PC-3 (cell line): ENCODE measurements at regions not wholly inside any gene's neighbourhood (a gene's known extent, or its start where the extent isn't known, plus 50 kb on each side); places are given as distances from the start of the nearest gene placed in this dataset.

ENCODE experiments used
- ATAC-seq: fragments of 200-7000 bp; cut with Tn5 transposase; 2 replicates; pipeline ENCODE4 v1.9.1; 2020; ENCODE audit warnings: mild to moderate bottlenecking, moderate library complexity
- BruUV-seq: library from RNA; stranded (reverse); fragments of 400-500 nt; replicated peaks from 2 replicates; lab custom pipeline; 2021; lab: Mats Ljungman, UMichigan
- CTCF ChIA-PET: fragments of 300-600 bp; sonication (Branson Sonifier 250); formaldehyde crosslinking; loops from one replicate; lab custom pipeline; 2022; ENCODE audit warnings: antibody characterized with exemption; lab: Charles Lee
- POLR2A ChIA-PET: fragments of 300-600 bp; sonication (Branson Sonifier 250); formaldehyde crosslinking; loops from one replicate; lab custom pipeline; 2022; ENCODE audit warnings: antibody characterized with exemption; ENCODE audit not compliant: unreplicated experiment; lab: Charles Lee
- DNase-seq: peaks from one replicate; pipeline ENCODE4 v3.0.0-alpha.2; 2015
- H2AFZ ChIP-seq: fragments of 300-600 bp; sonication (generic); 2 replicates; pipeline ENCODE4 v1.6.0; 2016; ENCODE audit warnings: antibody characterized with exemption, low read length
- H3F3A ChIP-seq: fragments of 300-600 bp; sonication (generic); one replicate; pipeline ENCODE4 v1.6.0; 2017; ENCODE audit warnings: antibody characterized with exemption, low read length, control low read depth, mild to moderate bottlenecking; ENCODE audit not compliant: unreplicated experiment
- H3K27ac ChIP-seq: fragments of 300-600 bp; sonication (generic); 2 replicates; pipeline ENCODE4 v1.5.1; 2016; ENCODE audit warnings: mild to moderate bottlenecking, low read length
- H3K27me3 ChIP-seq: fragments of 300-600 bp; sonication (generic); 2 replicates; pipeline ENCODE4 v1.6.1; 2016; ENCODE audit warnings: low read length, mixed read lengths
- H3K36me3 ChIP-seq: fragments of 300-600 bp; sonication (generic); 2 replicates; pipeline ENCODE4 v1.6.1; 2016; ENCODE audit warnings: low read depth, mixed run types, low read length, mixed read lengths
- H3K4me1 ChIP-seq: fragments of 300-600 bp; sonication (generic); 2 replicates; pipeline ENCODE4 v1.5.1; 2016; ENCODE audit warnings: low read length; ENCODE audit not compliant: insufficient read depth
- H3K4me2 ChIP-seq: fragments of 300-600 bp; sonication (generic); 2 replicates; pipeline ENCODE4 v1.6.0; 2016; ENCODE audit warnings: low read length
- H3K4me3 ChIP-seq: fragments of 300-600 bp; sonication (generic); 2 replicates; pipeline ENCODE4 v1.5.1; 2016; ENCODE audit warnings: mild to moderate bottlenecking, low read length, mixed read lengths
- H3K79me2 ChIP-seq: fragments of 300-600 bp; sonication (generic); 2 replicates; pipeline ENCODE4 v1.6.1; 2017; ENCODE audit warnings: low read length, mixed read lengths
- H3K9ac ChIP-seq: fragments of 300-600 bp; sonication (generic); 2 replicates; pipeline ENCODE4 v1.6.0; 2016; ENCODE audit warnings: mild to moderate bottlenecking, low read length
- H3K9me2 ChIP-seq: fragments of 300-600 bp; sonication (generic); replicated peaks from 2 replicates; pipeline ENCODE4 v1.6.1; 2016; ENCODE audit warnings: mixed run types, low read length, mixed read lengths
- H3K9me3 ChIP-seq: fragments of 300-600 bp; sonication (generic); 2 replicates; pipeline ENCODE4 v1.6.1; 2016; ENCODE audit warnings: low read length, mixed read lengths
- H4K20me1 ChIP-seq: fragments of 300-600 bp; sonication (generic); 2 replicates; pipeline ENCODE4 v1.6.1; 2016; ENCODE audit warnings: low read length, mixed read lengths
- EZH2 ChIP-seq: fragments of 300-600 bp; sonication (generic); IDR thresholded peaks from one replicate; pipeline ENCODE4 v1.6.1; 2017; ENCODE audit warnings: antibody characterized with exemption, mild to moderate bottlenecking, low read length; ENCODE audit not compliant: unreplicated experiment
- EZH2phosphoT487 ChIP-seq: fragments of 300-600 bp; sonication (generic); IDR thresholded peaks from 2 replicates; pipeline ENCODE4 v1.6.1; 2018; ENCODE audit warnings: mild to moderate bottlenecking, antibody characterized with exemption, low read length, borderline replicate concordance
- intact Hi-C: fragments of 100-400 bp; cut with micrococcal nuclease; formaldehyde crosslinking; loops from 2 replicates; pipeline ENCODE4 v1.9.0; 2023
- TF ChIP-seq, protein P1 (sequence below): fragments of 300-600 bp; sonication (generic); conservative IDR thresholded peaks from 2 replicates; pipeline ENCODE4 v1.5.1; 2017; ENCODE audit warnings: antibody characterized with exemption, low read depth, mild to moderate bottlenecking, low read length

DNA sequence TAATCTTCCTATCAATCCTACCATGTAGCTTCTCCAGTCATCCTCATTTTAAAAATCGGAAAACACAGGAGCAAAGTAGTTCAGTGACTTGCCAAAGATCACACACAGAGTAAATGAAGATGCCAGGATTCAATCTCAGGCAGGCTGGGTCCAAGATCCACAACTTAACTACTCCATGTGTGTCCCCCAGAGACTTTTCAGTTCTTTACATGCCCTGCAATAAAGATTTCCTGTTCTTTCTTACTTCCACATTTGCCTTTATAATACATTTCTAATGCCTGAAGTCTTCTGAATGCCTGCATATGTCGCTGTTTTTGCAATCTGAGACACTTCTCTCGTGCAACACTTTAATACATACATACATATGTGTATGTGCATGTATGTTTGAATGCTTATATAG, 121.7 kb upstream of the MARCKS start:
- no peak overlapping the region for H3K9ac ChIP-seq
- H3K79me2 ChIP-seq = no peaks in the 10 kb centered on the region
- no peaks in the 10 kb centered on the region for H4K20me1 ChIP-seq
- no peak overlapping the region for H3K4me2 ChIP-seq
- no peaks in the 10 kb centered on the region for H3K9me3 ChIP-seq
- ChIA-PET CTCF (no interaction called here), POLR2A (no interaction called here)
- no peak for ATAC-seq
- H3K4me3 ChIP-seq = no peak overlapping the region
- no peaks in the 10 kb centered on the region for H3K27me3 ChIP-seq
- TF ChIP-seq EZH2 (no peak), EZH2phosphoT487 (no peak)
- TF ChIP-seq, protein P1, sequence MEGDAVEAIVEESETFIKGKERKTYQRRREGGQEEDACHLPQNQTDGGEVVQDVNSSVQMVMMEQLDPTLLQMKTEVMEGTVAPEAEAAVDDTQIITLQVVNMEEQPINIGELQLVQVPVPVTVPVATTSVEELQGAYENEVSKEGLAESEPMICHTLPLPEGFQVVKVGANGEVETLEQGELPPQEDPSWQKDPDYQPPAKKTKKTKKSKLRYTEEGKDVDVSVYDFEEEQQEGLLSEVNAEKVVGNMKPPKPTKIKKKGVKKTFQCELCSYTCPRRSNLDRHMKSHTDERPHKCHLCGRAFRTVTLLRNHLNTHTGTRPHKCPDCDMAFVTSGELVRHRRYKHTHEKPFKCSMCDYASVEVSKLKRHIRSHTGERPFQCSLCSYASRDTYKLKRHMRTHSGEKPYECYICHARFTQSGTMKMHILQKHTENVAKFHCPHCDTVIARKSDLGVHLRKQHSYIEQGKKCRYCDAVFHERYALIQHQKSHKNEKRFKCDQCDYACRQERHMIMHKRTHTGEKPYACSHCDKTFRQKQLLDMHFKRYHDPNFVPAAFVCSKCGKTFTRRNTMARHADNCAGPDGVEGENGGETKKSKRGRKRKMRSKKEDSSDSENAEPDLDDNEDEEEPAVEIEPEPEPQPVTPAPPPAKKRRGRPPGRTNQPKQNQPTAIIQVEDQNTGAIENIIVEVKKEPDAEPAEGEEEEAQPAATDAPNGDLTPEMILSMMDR = no peak
- H3K27ac ChIP-seq = no peak overlapping the region
- BruUV-seq = no TSS peak
- H2AFZ ChIP-seq = peak overlapping the region; percentile 34; the same call in 1 of the 2 replicates
- DNase-seq = no peak
- no peaks in the 10 kb centered on the region for H3K36me3 ChIP-seq
- intact Hi-C loops = no loop called here
- peaks cover 8% of the 10 kb centered on the region; the same call in 1 of the 2 replicates for H3K4me1 ChIP-seq
- H3F3A ChIP-seq = no peaks in the 10 kb centered on the region
- no peaks in the 10 kb centered on the region for H3K9me2 ChIP-seq

DNA sequence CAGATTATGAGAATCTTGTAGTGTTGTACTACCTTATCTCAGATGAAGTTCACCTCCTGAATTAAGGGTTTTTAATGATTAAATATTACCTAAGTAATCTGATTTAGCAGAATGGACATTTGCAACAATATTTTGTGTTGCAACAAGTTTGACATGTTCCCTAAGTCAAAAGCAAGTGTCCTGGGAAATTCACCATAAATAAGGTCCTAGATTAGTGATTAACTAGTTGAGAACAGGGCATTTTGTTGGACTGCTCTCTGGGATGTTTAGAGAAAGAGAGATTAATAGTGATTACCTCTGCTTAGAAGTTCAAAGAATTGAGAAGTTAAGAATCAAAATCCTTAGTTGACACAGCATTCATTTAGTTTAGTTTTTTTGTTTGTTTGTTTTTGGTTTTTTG, 120.2 kb upstream of the MARCKS start:
- POLR2A ChIA-PET = no interaction called here
- no peak for ATAC-seq

DNA sequence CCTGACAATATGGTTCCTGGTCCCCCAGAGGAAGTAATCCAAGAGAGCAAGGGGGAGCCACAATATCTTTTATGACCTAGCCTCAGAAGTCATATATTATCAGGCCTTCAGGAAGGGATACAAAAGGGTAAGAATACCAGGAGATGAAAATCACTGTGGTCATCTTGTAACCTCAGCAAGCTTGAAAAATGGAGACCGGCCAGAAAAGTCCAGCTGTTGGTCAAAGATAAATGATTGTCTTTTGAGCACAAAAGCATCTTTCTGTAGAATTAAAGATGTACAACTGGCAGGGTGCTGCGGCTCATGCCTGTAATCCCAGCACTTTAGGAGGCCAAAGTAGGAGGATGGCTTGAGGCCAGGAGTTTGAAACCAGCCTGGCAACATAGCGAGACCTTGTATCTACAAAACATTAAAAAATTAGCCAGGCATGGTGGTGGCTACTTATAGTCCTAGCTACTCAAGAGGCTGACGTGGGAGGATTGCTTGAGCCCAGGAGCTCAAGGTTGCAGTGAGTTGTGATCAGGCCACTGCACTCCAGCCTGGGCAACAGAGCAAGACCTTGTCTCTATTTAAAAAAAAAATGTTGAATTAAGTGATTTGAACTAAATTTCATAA, 118.0 kb upstream of the MARCKS start:
- Histone ChIP-seq H3K36me3 (no peaks in the 10 kb centered on the region), H3K4me3 (no peak overlapping the region), H3K9ac (no peak overlapping the region), H3K9me2 (no peaks in the 10 kb centered on the region), H2AFZ (no peak overlapping the region), H3K27me3 (no peaks in the 10 kb centered on the region), H3K4me1 (peaks cover 8% of the 10 kb centered on the region; the same call in 1 of the 2 replicates), H3K27ac (no peak overlapping the region), H3K4me2 (no peak overlapping the region), H3K9me3 (no peaks in the 10 kb centered on the region), H3F3A (no peaks in the 10 kb centered on the region), H3K79me2 (no peaks in the 10 kb centered on the region), H4K20me1 (no peaks in the 10 kb centered on the region)
- no TSS peak for BruUV-seq
- DNase-seq (no peak), ATAC-seq (no peak)
- ChIA-PET POLR2A (no interaction called here), CTCF (no interaction called here)
- TF ChIP-seq EZH2phosphoT487 = no peak
- TF ChIP-seq EZH2 = no peak
- TF ChIP-seq, protein P1 = no peak
- intact Hi-C loops = no loop called here

More for the DNA sequence above, 120.2 kb upstream of the MARCKS start:
- Histone ChIP-seq H3K79me2 (no peaks in the 10 kb centered on the region), H3K36me3 (no peaks in the 10 kb centered on the region), H3K4me3 (no peak overlapping the region), H3K9me3 (no peaks in the 10 kb centered on the region), H3K27me3 (no peaks in the 10 kb centered on the region), H2AFZ (no peak overlapping the region), H3K9ac (no peak overlapping the region), H3K4me1 (peaks cover 8% of the 10 kb centered on the region; the same call in 1 of the 2 replicates), H3F3A (no peaks in the 10 kb centered on the region), H4K20me1 (no peaks in the 10 kb centered on the region), H3K4me2 (no peak overlapping the region), H3K27ac (no peak overlapping the region), H3K9me2 (no peaks in the 10 kb centered on the region)
- DNase-seq = no peak
- intact Hi-C loops = no loop called here
- BruUV-seq = no TSS peak
- no peak for TF ChIP-seq EZH2phosphoT487
- TF ChIP-seq EZH2 = no peak
- TF ChIP-seq, protein P1 = no peak
- CTCF ChIA-PET = no interaction called here
